Right renal cortex interstitium (tissue), 3 donors: ENCODE measurements at regions not wholly inside any gene's neighbourhood (a gene's known extent, or its start where the extent isn't known, plus 50 kb on each side); places are given as distances from the start of the nearest gene placed in this dataset.

Source experiments
- DNase-seq, 3 donors: peaks; one replicate each; pipeline ENCODE4 v3.0.0-alpha.2; 2013; ENCODE audit warnings: low read depth in 3 of 3, low spot score in 2 of 3

- DNase-seq: no peak
These were observed 71.4 kb upstream of the SPTLC1 start for GRCh38 chr9:92186631-92187030.

GRCh38 chr9:92185681-92186080 is 70.5 kb upstream of the SPTLC1 start:
- no peak for DNase-seq

- DNase-seq: no peak
These were observed 69.9 kb upstream of the SPTLC1 start for GRCh38 chr9:92185096-92185495.

GRCh38 chr9:92184041-92184564 is 68.9 kb upstream of the SPTLC1 start:
- DNase-seq: no peak

GRCh38 chr9:92183449-92183848 is 68.2 kb upstream of the SPTLC1 start:
- DNase-seq: no peak

GRCh38 chr9:92181296-92181695 is 66.1 kb upstream of the SPTLC1 start:
- DNase-seq: no peak

GRCh38 chr9:92180669-92181181 is 65.5 kb upstream of the SPTLC1 start:
- peak in 1 of 3 donors; percentile 8 for DNase-seq

- DNase-seq: no peak
These were observed 64.8 kb upstream of the SPTLC1 start for GRCh38 chr9:92180002-92180400.

- no peak for DNase-seq
These were observed 64.2 kb upstream of the SPTLC1 start for GRCh38 chr9:92179286-92180001.

GRCh38 chr9:92177591-92177990 is 62.4 kb upstream of the SPTLC1 start:
- DNase-seq: no peak

- DNase-seq: no peak
These were observed 61.6 kb upstream of the SPTLC1 start for GRCh38 chr9:92176800-92177185.

- DNase-seq: no peak
These were observed 61.0 kb upstream of the SPTLC1 start for GRCh38 chr9:92176068-92176799.

GRCh38 chr9:92175441-92175840 is 60.2 kb upstream of the SPTLC1 start:
- DNase-seq: no peak

- DNase-seq: no peak
These were observed 58.1 kb upstream of the SPTLC1 start for GRCh38 chr9:92173318-92173717.

- no peak for DNase-seq
These were observed 56.6 kb upstream of the SPTLC1 start for GRCh38 chr9:92171822-92172221.

- DNase-seq: no peak
These were observed 56.1 kb upstream of the SPTLC1 start for GRCh38 chr9:92171281-92171680.

- no peak for DNase-seq
These were observed 55.6 kb upstream of the SPTLC1 start for GRCh38 chr9:92170848-92171247.

GRCh38 chr9:92165484-92165883 is 50.3 kb upstream of the SPTLC1 start:
- DNase-seq: no peak
